ENCODE measurements at regions not wholly inside any gene's neighbourhood (a gene's known extent, or its start where the extent isn't known, plus 50 kb on each side); places are given as distances from the start of the nearest gene placed in this dataset.

DNA sequence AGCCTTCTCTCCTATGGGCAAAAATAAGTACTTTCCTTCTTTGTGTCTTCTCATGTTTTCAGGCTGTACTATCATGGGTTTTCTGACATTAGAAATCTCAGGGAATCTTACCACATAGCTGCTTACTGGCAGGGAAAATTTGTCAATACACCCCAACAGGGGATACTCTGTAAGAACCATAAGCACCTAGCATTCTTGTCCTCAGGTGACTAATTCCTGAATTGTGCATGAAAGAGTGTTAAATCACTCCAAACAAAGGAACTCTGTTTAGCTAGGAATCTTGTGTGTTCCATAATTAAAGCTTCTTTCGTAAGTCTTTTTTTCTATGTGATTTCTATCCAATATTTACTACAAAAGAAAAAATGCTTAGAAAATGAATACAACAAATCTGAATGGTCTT lies 206.7 kb upstream of the POT1 start:
- no peak for DNase-seq
- Histone ChIP-seq H3K36me3 (ENCODE audit: control insufficient read depth, insufficient read depth, low read length) (no peaks in the 10 kb centered on the region), H3K27me3 (replicated peaks; ENCODE audit: control insufficient read depth, insufficient read depth, low read length) (no peaks in the 10 kb centered on the region), H3K4me3 (ENCODE audit: low read depth, low read length) (no peak overlapping the region), H3K4me1 (peaks cover 3% of the 10 kb centered on the region; the same call in 1 of the 2 replicates), H3K9me3 (no peaks in the 10 kb centered on the region)
- H3K4me3 Mint-ChIP-seq (ENCODE audit: unreplicated experiment) = no peak overlapping the region
- BruUV-seq (replicated peaks) = no TSS peak
- TF ChIP-seq, protein P1, sequence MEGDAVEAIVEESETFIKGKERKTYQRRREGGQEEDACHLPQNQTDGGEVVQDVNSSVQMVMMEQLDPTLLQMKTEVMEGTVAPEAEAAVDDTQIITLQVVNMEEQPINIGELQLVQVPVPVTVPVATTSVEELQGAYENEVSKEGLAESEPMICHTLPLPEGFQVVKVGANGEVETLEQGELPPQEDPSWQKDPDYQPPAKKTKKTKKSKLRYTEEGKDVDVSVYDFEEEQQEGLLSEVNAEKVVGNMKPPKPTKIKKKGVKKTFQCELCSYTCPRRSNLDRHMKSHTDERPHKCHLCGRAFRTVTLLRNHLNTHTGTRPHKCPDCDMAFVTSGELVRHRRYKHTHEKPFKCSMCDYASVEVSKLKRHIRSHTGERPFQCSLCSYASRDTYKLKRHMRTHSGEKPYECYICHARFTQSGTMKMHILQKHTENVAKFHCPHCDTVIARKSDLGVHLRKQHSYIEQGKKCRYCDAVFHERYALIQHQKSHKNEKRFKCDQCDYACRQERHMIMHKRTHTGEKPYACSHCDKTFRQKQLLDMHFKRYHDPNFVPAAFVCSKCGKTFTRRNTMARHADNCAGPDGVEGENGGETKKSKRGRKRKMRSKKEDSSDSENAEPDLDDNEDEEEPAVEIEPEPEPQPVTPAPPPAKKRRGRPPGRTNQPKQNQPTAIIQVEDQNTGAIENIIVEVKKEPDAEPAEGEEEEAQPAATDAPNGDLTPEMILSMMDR (IDR thresholded peaks at IDR 0.05; ENCODE audit: insufficient read depth in 1 of 2, low read depth in 1 of 2, low read length in 1 of 2, severe bottlenecking in 1 of 2, unreplicated experiment in 1 of 2) = no peak
- ChIA-PET CTCF (no interaction called here), POLR2A (no interaction called here)
- H3K27me3 Mint-ChIP-seq (ENCODE audit: insufficient read depth, unreplicated experiment) = no peaks in the 10 kb centered on the region
- H3K9me3 Mint-ChIP-seq (ENCODE audit: unreplicated experiment) = no peaks in the 10 kb centered on the region
- H3K36me3 Mint-ChIP-seq (ENCODE audit: insufficient read depth, unreplicated experiment) = no peaks in the 10 kb centered on the region
- H3K4me1 Mint-ChIP-seq (ENCODE audit: low read depth, unreplicated experiment) = no peaks in the 10 kb centered on the region
- no peak overlapping the region for H3K27ac Mint-ChIP-seq (ENCODE audit: unreplicated experiment)
- intact Hi-C loops (cut with micrococcal nuclease; ENCODE audit: unreplicated experiment) = no loop called here

DNA sequence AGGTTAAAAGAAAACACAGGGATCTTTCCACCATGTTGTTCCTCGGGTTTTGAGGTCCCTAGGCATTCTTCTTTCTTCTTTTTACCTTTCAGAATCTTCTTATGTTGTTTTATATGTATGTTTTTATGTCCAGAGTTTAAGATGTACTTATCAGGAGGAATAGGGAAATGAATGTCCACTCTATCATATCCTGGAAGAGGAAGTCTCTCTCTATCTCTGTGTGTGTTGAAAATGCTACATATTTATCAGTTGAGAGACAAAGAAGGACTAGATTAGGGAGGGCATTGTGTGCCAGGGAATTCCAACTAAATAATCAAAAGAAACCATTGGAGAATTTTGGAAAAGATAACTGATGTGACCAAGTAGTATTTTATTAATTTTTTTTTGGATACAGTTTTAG lies 200.5 kb upstream of the POT1 start:
- no peaks in the 10 kb centered on the region for H3K9me3 Mint-ChIP-seq (ENCODE audit: unreplicated experiment)
- H3K27ac Mint-ChIP-seq (ENCODE audit: unreplicated experiment) = no peak overlapping the region
- POLR2A ChIA-PET = no interaction called here
- DNase-seq = no peak
- Histone ChIP-seq H3K36me3 (ENCODE audit: control insufficient read depth, insufficient read depth, low read length) (no peaks in the 10 kb centered on the region), H3K4me1 (peaks cover 3% of the 10 kb centered on the region; the same call in 1 of the 2 replicates), H3K9me3 (no peaks in the 10 kb centered on the region), H3K27me3 (replicated peaks; ENCODE audit: control insufficient read depth, insufficient read depth, low read length) (no peaks in the 10 kb centered on the region), H3K4me3 (ENCODE audit: low read depth, low read length) (no peak overlapping the region)
- H3K27me3 Mint-ChIP-seq (ENCODE audit: insufficient read depth, unreplicated experiment) = no peaks in the 10 kb centered on the region
- H3K4me3 Mint-ChIP-seq (ENCODE audit: unreplicated experiment) = no peak overlapping the region
- TF ChIP-seq, protein P1 (IDR thresholded peaks at IDR 0.05; ENCODE audit: insufficient read depth in 1 of 2, low read depth in 1 of 2, low read length in 1 of 2, severe bottlenecking in 1 of 2, unreplicated experiment in 1 of 2) = no peak
- no peaks in the 10 kb centered on the region for H3K4me1 Mint-ChIP-seq (ENCODE audit: low read depth, unreplicated experiment)
- CTCF ChIA-PET = no interaction called here
- no TSS peak for BruUV-seq (replicated peaks)
- no peaks in the 10 kb centered on the region for H3K36me3 Mint-ChIP-seq (ENCODE audit: insufficient read depth, unreplicated experiment)
- intact Hi-C loops (cut with micrococcal nuclease; ENCODE audit: unreplicated experiment) = no loop called here

DNA sequence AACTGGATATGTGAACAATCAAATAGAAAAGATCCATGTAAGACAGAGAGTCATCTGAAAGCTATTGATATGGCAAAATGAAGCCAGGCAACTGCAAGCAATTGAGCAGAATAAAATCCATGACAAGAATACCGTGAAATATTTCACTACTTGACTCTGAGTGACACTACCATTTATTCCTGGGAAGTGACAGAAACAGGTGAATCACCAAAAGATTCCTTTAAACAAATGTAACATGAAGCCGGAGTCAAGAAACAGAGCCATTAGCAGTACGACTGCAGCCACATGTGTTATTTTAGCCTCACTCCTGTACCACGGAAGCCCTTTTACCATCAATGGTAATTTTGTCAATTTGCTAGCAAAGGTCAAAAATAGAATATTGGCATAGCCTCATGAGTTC lies 197.7 kb upstream of the POT1 start:
- Histone ChIP-seq H3K36me3 (ENCODE audit: control insufficient read depth, insufficient read depth, low read length) (no peaks in the 10 kb centered on the region), H3K27me3 (replicated peaks; ENCODE audit: control insufficient read depth, insufficient read depth, low read length) (no peaks in the 10 kb centered on the region), H3K4me1 (peaks cover under 1% of the 10 kb centered on the region; the same call in 1 of the 2 replicates), H3K9me3 (no peaks in the 10 kb centered on the region), H3K4me3 (ENCODE audit: low read depth, low read length) (no peak overlapping the region)
- Mint-ChIP-seq H3K9me3 (ENCODE audit: unreplicated experiment) (no peaks in the 10 kb centered on the region), H3K4me1 (ENCODE audit: low read depth, unreplicated experiment) (no peaks in the 10 kb centered on the region), H3K36me3 (ENCODE audit: insufficient read depth, unreplicated experiment) (no peaks in the 10 kb centered on the region), H3K27me3 (ENCODE audit: insufficient read depth, unreplicated experiment) (no peaks in the 10 kb centered on the region), H3K4me3 (ENCODE audit: unreplicated experiment) (no peak overlapping the region), H3K27ac (ENCODE audit: unreplicated experiment) (no peak overlapping the region)
- intact Hi-C loops (cut with micrococcal nuclease; ENCODE audit: unreplicated experiment) = no loop called here
- ChIA-PET CTCF (no interaction called here), POLR2A (no interaction called here)
- TF ChIP-seq, protein P1 (IDR thresholded peaks at IDR 0.05; ENCODE audit: insufficient read depth in 1 of 2, low read depth in 1 of 2, low read length in 1 of 2, severe bottlenecking in 1 of 2, unreplicated experiment in 1 of 2) = no peak
- no TSS peak for BruUV-seq (replicated peaks)
- DNase-seq = no peak

Measured in Caco-2 (cell line).